HCT116 (cell line): ENCODE measurements at regions not wholly inside any gene's neighbourhood (a gene's known extent, or its start where the extent isn't known, plus 50 kb on each side); places are given as distances from the start of the nearest gene placed in this dataset.

Experiments used
- ATAC-seq: fragments of 200-7000 bp; cut with Tn5 transposase; 2 replicates; pipeline ENCODE4 v1.9.1; 2020; ENCODE audit warnings: mild to moderate bottlenecking, moderate library complexity
- BruUV-seq: library from RNA; stranded (reverse); fragments of 400-500 nt; replicated peaks from 2 replicates; lab custom pipeline; 2021; lab: Mats Ljungman, UMichigan
- CTCF ChIA-PET: fragments of 300-600 bp; sonication (Branson Sonifier 250); formaldehyde crosslinking; loops from one replicate; lab custom pipeline; 2021; ENCODE audit warnings: antibody characterized with exemption; lab: Charles Lee
- POLR2A ChIA-PET: fragments of 300-600, 350-600 bp; sonication (Branson Sonifier 250); formaldehyde crosslinking; loops from one replicate; lab custom pipeline; 2021; ENCODE audit warnings: antibody characterized with exemption; lab: Charles Lee
- RAD21 ChIA-PET, 2 experiments: fragments of 300-600 bp; sonication (Branson Sonifier 250); formaldehyde crosslinking; loops; one replicate each; lab custom pipeline; 2023; ENCODE audit warnings: low total read pairs in 2 of 2; ENCODE audit not compliant: uncharacterized antibody in 2 of 2, unreplicated experiment in 2 of 2, low non-redundant PET in 1 of 2; lab: Charles Lee
- DNase-seq: peaks from one replicate; pipeline ENCODE4 v3.0.0-alpha.2; 2010; ENCODE audit warnings: low read depth, low spot score
- H2AFZ ChIP-seq: fragments of 200-600 bp; shearing (Covaris generic), sonication (generic); 2 replicates; pipeline ENCODE4 v1.6.1; 2017; ENCODE audit warnings: low read depth, mixed run types, mixed read lengths, antibody characterized with exemption, low read length; ENCODE audit not compliant: poor library complexity, severe bottlenecking
- H3K27ac ChIP-seq: 2 replicates; pipeline ENCODE4 v1.5.1; 2012; ENCODE audit warnings: low read depth, low read length
- H3K27me3 ChIP-seq: fragments of 200-600 bp; sonication (generic); 2 replicates; pipeline ENCODE4 v1.6.1; 2016; ENCODE audit warnings: mixed run types, low read length, mixed read lengths; ENCODE audit not compliant: insufficient read depth
- H3K36me3 ChIP-seq, 2 experiments: fragments of 200-500 bp in 1 of 2; fragments of 200-600 bp in 1 of 2; sonication (Bioruptor generic) in 1 of 2; sonication (generic) in 1 of 2; 2 replicates each; pipeline versions ENCODE4 v1.5.1 to v1.6.1; 2014 to 2016; ENCODE audit warnings: low read length in 2 of 2, inconsistent platforms in 1 of 2, mixed read lengths in 1 of 2, mixed run types in 1 of 2; ENCODE audit not compliant: insufficient read depth in 2 of 2, control insufficient read depth in 1 of 2
- H3K4me1 ChIP-seq, 2 experiments: fragments of 200-600 bp in 1 of 2; sonication (generic) in 1 of 2; 2 replicates each; pipeline versions ENCODE4 v1.5.1 to v1.6.1; 2012 to 2017; ENCODE audit warnings: low read length in 2 of 2, inconsistent platforms in 1 of 2, mild to moderate bottlenecking in 1 of 2, mixed read lengths in 1 of 2, mixed run types in 1 of 2, moderate library complexity in 1 of 2; ENCODE audit not compliant: insufficient read depth in 2 of 2, control insufficient read depth in 1 of 2
- H3K4me2 ChIP-seq: fragments of 200-600 bp; sonication (generic); 2 replicates; pipeline ENCODE4 v1.6.1; 2017; ENCODE audit warnings: mixed run types, low read length, mixed read lengths
- H3K4me3 ChIP-seq, 2 experiments: fragments of 200-600 bp in 1 of 2; sonication (generic) in 1 of 2; replicated peaks in 1 of 2; 2 replicates each; pipeline ENCODE4 v1.5.1; 2011 to 2016; ENCODE audit warnings: low read length in 2 of 2, control low read depth in 1 of 2, low read depth in 1 of 2, mild to moderate bottlenecking in 1 of 2, mixed read lengths in 1 of 2, mixed run types in 1 of 2
- H3K79me2 ChIP-seq: fragments of 200-600 bp; sonication (generic); 2 replicates; pipeline ENCODE4 v1.6.1; 2017; ENCODE audit warnings: mild to moderate bottlenecking, mixed run types, low read length, moderate library complexity, mixed read lengths; ENCODE audit not compliant: insufficient read depth
- H3K9ac ChIP-seq: fragments of 200-600 bp; sonication (generic); 2 replicates; pipeline ENCODE4 v1.6.1; 2016; ENCODE audit warnings: low read length, mixed read lengths
- H3K9me2 ChIP-seq: fragments of 200-600 bp; sonication (generic), shearing (Covaris generic); 2 replicates; pipeline ENCODE4 v1.6.1; 2017; ENCODE audit warnings: mixed run types, mild to moderate bottlenecking, moderate library complexity; ENCODE audit not compliant: insufficient read depth
- H3K9me3 ChIP-seq, 2 experiments: fragments of 200-500 bp in 1 of 2; fragments of 200-600 bp in 1 of 2; sonication (Bioruptor generic) in 1 of 2; sonication (generic) in 1 of 2; 2 replicates each; pipeline ENCODE4 v1.6.1; 2014 to 2017; ENCODE audit warnings: low read length in 2 of 2, mixed read lengths in 2 of 2, inconsistent platforms in 1 of 2, low read depth in 1 of 2, mild to moderate bottlenecking in 1 of 2, mixed run types in 1 of 2, moderate library complexity in 1 of 2; ENCODE audit not compliant: control insufficient read depth in 1 of 2, insufficient read depth in 1 of 2
- H4K20me1 ChIP-seq: fragments of 200-600 bp; sonication (generic), shearing (Covaris generic); 2 replicates; pipeline ENCODE4 v1.6.1; 2017; ENCODE audit warnings: mixed run types, mild to moderate bottlenecking, moderate library complexity; ENCODE audit not compliant: insufficient read depth
- ATF3 ChIP-seq: IDR thresholded peaks from 2 replicates; pipeline ENCODE4 v1.6.1; 2012
- CEBPB ChIP-seq: IDR thresholded peaks from 2 replicates; pipeline ENCODE4 v1.6.1; 2012; ENCODE audit warnings: low read depth
- EGR1 ChIP-seq: IDR thresholded peaks from 2 replicates; pipeline ENCODE4 v1.6.1; 2012; ENCODE audit warnings: low read depth
- ELF1 ChIP-seq: IDR thresholded peaks from 2 replicates; pipeline ENCODE4 v1.6.1; 2012; ENCODE audit warnings: low read depth, borderline replicate concordance
- EZH2 ChIP-seq: fragments of 200-600 bp; sonication (generic); IDR thresholded peaks from 2 replicates; pipeline ENCODE4 v1.6.1; 2017; ENCODE audit warnings: antibody characterized with exemption, mixed run types
- POLR2A ChIP-seq: IDR thresholded peaks from 2 replicates; pipeline ENCODE4 v1.7.0; 2011; ENCODE audit warnings: borderline replicate concordance; ENCODE audit not compliant: insufficient read depth, insufficient read length; ENCODE audit errors: extremely low read depth
- POLR2AphosphoS5 ChIP-seq: IDR thresholded peaks from 2 replicates; pipeline ENCODE4 v1.6.1; 2011; ENCODE audit warnings: mild to moderate bottlenecking, low read depth, low read length, moderate library complexity
- RAD21 ChIP-seq: IDR thresholded peaks from 2 replicates; pipeline ENCODE4 v1.6.1; 2012; ENCODE audit warnings: low read depth, mild to moderate bottlenecking
- SRF ChIP-seq: IDR thresholded peaks from 2 replicates; pipeline ENCODE4 v1.6.1; 2012; ENCODE audit warnings: low read depth
- YY1 ChIP-seq: IDR thresholded peaks from 2 replicates; pipeline ENCODE4 v1.6.1; 2011; ENCODE audit warnings: low read length, low read depth, moderate library complexity, mild to moderate bottlenecking; ENCODE audit not compliant: insufficient replicate concordance; ENCODE audit errors: extremely low read depth
- ZFX ChIP-seq: fragments of 450-650 bp; IDR thresholded peaks from 2 replicates; pipeline ENCODE4 v1.6.1; 2017
- ZNF274 ChIP-seq: fragments of 200-500 bp; sonication (Bioruptor generic); IDR thresholded peaks from 2 replicates; pipeline ENCODE4 v1.6.1; 2014; ENCODE audit warnings: mild to moderate bottlenecking, low read depth, low read length, inconsistent platforms
- intact Hi-C: fragments of 100-400 bp; cut with micrococcal nuclease; formaldehyde crosslinking; loops from 2 replicates; pipeline ENCODE4 v1.10.0; 2022
- TF ChIP-seq, protein P1 (sequence below), 3 experiments: fragments of 200-600 bp in 1 of 3; sonication (generic) in 1 of 3; IDR thresholded peaks in 2 of 3; conservative IDR thresholded peaks in 1 of 3; 2 replicates each; pipeline ENCODE4 v1.5.1; 2012 to 2017; ENCODE audit warnings: low read depth in 2 of 3, low read length in 2 of 3, antibody characterized with exemption in 1 of 3, borderline replicate concordance in 1 of 3, control low read depth in 1 of 3, mild to moderate bottlenecking in 1 of 3, mixed read lengths in 1 of 3, mixed run types in 1 of 3, moderate library complexity in 1 of 3; ENCODE audit not compliant: insufficient read depth in 1 of 3
- TF ChIP-seq, protein P2 (sequence below): IDR thresholded peaks from 2 replicates; pipeline ENCODE4 v1.6.1; 2012; ENCODE audit warnings: low read depth
- TF ChIP-seq, protein P3 (sequence below): IDR thresholded peaks from 2 replicates; pipeline ENCODE4 v1.6.1; 2011; ENCODE audit warnings: mild to moderate bottlenecking, low read length, moderate library complexity; ENCODE audit not compliant: insufficient replicate concordance; ENCODE audit errors: extremely low read depth

DNA sequence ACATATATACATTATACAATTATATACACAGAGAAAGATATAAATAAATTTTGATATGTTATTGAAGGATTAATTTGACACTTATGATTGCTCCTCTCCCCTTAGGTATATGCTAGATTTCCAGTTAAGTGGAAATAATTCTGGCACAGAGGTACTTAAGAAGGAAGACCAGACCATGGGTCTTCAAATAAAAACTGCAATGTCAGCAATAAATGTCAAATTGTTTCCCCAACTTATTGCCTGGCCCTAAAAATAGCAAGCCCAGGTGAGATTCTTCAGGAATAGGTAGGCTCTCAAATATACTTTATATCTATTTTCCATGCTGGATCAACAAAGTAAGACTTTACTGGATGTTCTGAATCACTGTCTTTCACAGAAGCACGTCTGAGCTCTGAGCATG lies 551.3 kb upstream of the STEAP1 start (continued):
- TF ChIP-seq, protein P1, sequence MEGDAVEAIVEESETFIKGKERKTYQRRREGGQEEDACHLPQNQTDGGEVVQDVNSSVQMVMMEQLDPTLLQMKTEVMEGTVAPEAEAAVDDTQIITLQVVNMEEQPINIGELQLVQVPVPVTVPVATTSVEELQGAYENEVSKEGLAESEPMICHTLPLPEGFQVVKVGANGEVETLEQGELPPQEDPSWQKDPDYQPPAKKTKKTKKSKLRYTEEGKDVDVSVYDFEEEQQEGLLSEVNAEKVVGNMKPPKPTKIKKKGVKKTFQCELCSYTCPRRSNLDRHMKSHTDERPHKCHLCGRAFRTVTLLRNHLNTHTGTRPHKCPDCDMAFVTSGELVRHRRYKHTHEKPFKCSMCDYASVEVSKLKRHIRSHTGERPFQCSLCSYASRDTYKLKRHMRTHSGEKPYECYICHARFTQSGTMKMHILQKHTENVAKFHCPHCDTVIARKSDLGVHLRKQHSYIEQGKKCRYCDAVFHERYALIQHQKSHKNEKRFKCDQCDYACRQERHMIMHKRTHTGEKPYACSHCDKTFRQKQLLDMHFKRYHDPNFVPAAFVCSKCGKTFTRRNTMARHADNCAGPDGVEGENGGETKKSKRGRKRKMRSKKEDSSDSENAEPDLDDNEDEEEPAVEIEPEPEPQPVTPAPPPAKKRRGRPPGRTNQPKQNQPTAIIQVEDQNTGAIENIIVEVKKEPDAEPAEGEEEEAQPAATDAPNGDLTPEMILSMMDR (IDR thresholded peaks at IDR 0.05 in 2 of 3, conservative IDR thresholded peaks at IDR 0.05 in 1 of 3; ENCODE audit: borderline replicate concordance in 1 of 3, insufficient read depth in 1 of 3, low read depth in 2 of 3, low read length in 2 of 3), result no peak

DNA sequence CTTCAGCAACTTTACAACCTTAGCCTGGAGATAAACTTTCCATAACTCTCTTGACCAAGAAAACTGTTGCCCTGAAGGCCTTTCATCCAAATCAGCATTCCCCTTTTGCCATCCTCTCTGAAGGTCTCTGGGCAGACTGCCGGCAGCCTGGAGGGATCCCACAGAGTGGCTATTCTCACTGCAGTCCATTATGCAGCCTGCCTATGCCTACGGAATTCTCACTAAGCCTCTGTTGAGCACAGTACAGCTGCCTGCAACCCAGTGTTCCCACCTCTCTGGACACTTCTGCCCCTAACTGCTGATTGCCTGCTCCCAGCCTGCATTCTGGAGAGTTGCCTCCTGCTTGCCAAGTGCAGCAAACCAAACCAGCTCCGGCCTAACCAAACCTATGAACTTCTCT lies 548.9 kb upstream of the STEAP1 start:
- Histone ChIP-seq H3K27ac (no peak overlapping the region), H3K36me3 (no peaks in the 10 kb centered on the region), H3K9me3 (no peaks in the 10 kb centered on the region), H3K4me2 (no peak overlapping the region), H3K79me2 (no peaks in the 10 kb centered on the region), H3K4me1 (no peaks in the 10 kb centered on the region), H3K27me3 (no peaks in the 10 kb centered on the region), H4K20me1 (no peaks in the 10 kb centered on the region), H3K4me3 (no peak overlapping the region), H3K9ac (no peak overlapping the region), H3K9me2 (no peaks in the 10 kb centered on the region), H2AFZ (no peak overlapping the region)
- ChIA-PET POLR2A (no interaction called here), RAD21 (no interaction called here), CTCF (interaction anchor here (1.0 kb wide), 1 partner anchor 17 kb away, joined by 4 read pairs; no protein-coding TSS in a partner anchor)
- BruUV-seq, result no TSS peak
- intact Hi-C loops, result no loop called here
- no peak for ATAC-seq
- no peak for DNase-seq
- TF ChIP-seq ELF1, result no peak
- TF ChIP-seq CEBPB, result no peak
- no peak for TF ChIP-seq EZH2
- TF ChIP-seq RAD21, result no peak
- TF ChIP-seq ZFX, result no peak
- no peak for TF ChIP-seq ZNF274
- no peak for TF ChIP-seq YY1
- TF ChIP-seq POLR2A, result no peak
- TF ChIP-seq, protein P2, sequence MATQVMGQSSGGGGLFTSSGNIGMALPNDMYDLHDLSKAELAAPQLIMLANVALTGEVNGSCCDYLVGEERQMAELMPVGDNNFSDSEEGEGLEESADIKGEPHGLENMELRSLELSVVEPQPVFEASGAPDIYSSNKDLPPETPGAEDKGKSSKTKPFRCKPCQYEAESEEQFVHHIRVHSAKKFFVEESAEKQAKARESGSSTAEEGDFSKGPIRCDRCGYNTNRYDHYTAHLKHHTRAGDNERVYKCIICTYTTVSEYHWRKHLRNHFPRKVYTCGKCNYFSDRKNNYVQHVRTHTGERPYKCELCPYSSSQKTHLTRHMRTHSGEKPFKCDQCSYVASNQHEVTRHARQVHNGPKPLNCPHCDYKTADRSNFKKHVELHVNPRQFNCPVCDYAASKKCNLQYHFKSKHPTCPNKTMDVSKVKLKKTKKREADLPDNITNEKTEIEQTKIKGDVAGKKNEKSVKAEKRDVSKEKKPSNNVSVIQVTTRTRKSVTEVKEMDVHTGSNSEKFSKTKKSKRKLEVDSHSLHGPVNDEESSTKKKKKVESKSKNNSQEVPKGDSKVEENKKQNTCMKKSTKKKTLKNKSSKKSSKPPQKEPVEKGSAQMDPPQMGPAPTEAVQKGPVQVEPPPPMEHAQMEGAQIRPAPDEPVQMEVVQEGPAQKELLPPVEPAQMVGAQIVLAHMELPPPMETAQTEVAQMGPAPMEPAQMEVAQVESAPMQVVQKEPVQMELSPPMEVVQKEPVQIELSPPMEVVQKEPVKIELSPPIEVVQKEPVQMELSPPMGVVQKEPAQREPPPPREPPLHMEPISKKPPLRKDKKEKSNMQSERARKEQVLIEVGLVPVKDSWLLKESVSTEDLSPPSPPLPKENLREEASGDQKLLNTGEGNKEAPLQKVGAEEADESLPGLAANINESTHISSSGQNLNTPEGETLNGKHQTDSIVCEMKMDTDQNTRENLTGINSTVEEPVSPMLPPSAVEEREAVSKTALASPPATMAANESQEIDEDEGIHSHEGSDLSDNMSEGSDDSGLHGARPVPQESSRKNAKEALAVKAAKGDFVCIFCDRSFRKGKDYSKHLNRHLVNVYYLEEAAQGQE, result no peak
- TF ChIP-seq, protein P1 (IDR thresholded peaks at IDR 0.05 in 2 of 3, conservative IDR thresholded peaks at IDR 0.05 in 1 of 3; ENCODE audit: borderline replicate concordance in 1 of 3, insufficient read depth in 1 of 3, low read depth in 2 of 3, low read length in 2 of 3), result no peak
- no peak for TF ChIP-seq SRF
- no peak for TF ChIP-seq ATF3
- TF ChIP-seq POLR2AphosphoS5, result no peak
- no peak for TF ChIP-seq EGR1
- TF ChIP-seq, protein P3, sequence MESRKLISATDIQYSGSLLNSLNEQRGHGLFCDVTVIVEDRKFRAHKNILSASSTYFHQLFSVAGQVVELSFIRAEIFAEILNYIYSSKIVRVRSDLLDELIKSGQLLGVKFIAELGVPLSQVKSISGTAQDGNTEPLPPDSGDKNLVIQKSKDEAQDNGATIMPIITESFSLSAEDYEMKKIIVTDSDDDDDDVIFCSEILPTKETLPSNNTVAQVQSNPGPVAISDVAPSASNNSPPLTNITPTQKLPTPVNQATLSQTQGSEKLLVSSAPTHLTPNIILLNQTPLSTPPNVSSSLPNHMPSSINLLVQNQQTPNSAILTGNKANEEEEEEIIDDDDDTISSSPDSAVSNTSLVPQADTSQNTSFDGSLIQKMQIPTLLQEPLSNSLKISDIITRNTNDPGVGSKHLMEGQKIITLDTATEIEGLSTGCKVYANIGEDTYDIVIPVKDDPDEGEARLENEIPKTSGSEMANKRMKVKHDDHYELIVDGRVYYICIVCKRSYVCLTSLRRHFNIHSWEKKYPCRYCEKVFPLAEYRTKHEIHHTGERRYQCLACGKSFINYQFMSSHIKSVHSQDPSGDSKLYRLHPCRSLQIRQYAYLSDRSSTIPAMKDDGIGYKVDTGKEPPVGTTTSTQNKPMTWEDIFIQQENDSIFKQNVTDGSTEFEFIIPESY, result no peak
